Left lung (tissue), 4 donors: ENCODE measurements at regions not wholly inside any gene's neighbourhood (a gene's known extent, or its start where the extent isn't known, plus 50 kb on each side); places are given as distances from the start of the nearest gene placed in this dataset.

ENCODE experiments used
- ATAC-seq: fragments of 200-7000 bp; cut with Tn5 transposase; one replicate; pipeline ENCODE4 v1.9.1; 2020; ENCODE audit warnings: moderate library complexity
- DNase-seq, 4 donors: peaks; one replicate each; pipeline ENCODE4 v3.0.0-alpha.2; 2013 to 2020
- H3K27ac ChIP-seq, 2 donors: fragments of 200-600 bp; sonication (generic) in 1 of 2; one replicate each; pipeline versions ENCODE4 v1.5.0 to v1.8.0; 2020 to 2021
- H3K27me3 ChIP-seq, 2 donors: fragments of 200-600 bp; sonication (generic) in 1 of 2; one replicate each; pipeline versions ENCODE4 v1.5.0 to v1.8.0; 2020 to 2021
- H3K36me3 ChIP-seq, 2 donors: fragments of 200-600 bp; sonication (generic) in 1 of 2; one replicate each; pipeline versions ENCODE4 v1.5.0 to v1.8.0; 2020 to 2021
- H3K4me1 ChIP-seq, 2 donors: fragments of 200-600 bp; one replicate each; pipeline ENCODE4 v1.8.0; 2021
- H3K4me3 ChIP-seq, 2 donors: fragments of 200-600 bp; sonication (generic) in 1 of 2; one replicate each; pipeline versions ENCODE4 v1.5.0 to v1.8.0; 2020 to 2021; ENCODE audit warnings: mild to moderate bottlenecking in 1 of 2
- H3K9me3 ChIP-seq, 2 donors: fragments of 200-600 bp; sonication (generic) in 1 of 2; one replicate each; pipeline versions ENCODE4 v1.5.0 to v1.8.0; 2020 to 2021
- CTCF ChIP-seq, 2 donors: fragments of 200-600 bp; sonication (generic) in 1 of 2; IDR thresholded peaks; one replicate each; pipeline versions ENCODE4 v1.5.0 to v1.8.0; 2021; ENCODE audit warnings: antibody characterized with exemption in 2 of 2
- intact Hi-C, 2 donors: fragments of 100-400 bp; cut with DNase I; formaldehyde crosslinking; loops; one replicate each; pipeline versions ENCODE4 v1.11.2 to v1.14.2; 2022
- donor health status: DM: no; HTN: yes; CAD: no.
- donor health status: DM: no; HTN: no; CAD: no.

GRCh38 chr2:171228826-171229225 is 68.1 kb upstream of the TLK1 start:
- H3K36me3 ChIP-seq: no peaks in the 10 kb centered on the region
- no peaks in the 10 kb centered on the region for H3K27me3 ChIP-seq
- intact Hi-C loops: no loop called here
- TF ChIP-seq CTCF (IDR thresholded peaks at IDR 0.05): no peak
- no peaks in the 10 kb centered on the region for H3K4me1 ChIP-seq
- DNase-seq: no peak
- H3K27ac ChIP-seq: no peak overlapping the region
- H3K4me3 ChIP-seq: no peak overlapping the region
- H3K9me3 ChIP-seq: no peaks in the 10 kb centered on the region
- no peak for ATAC-seq

- H3K4me1 ChIP-seq: no peaks in the 10 kb centered on the region
- intact Hi-C loops: no loop called here
- ATAC-seq: no peak
Measured at GRCh38 chr2:171227066-171227782, 66.5 kb upstream of the TLK1 start.

GRCh38 chr2:171226461-171226860 is 65.8 kb upstream of the TLK1 start:
- no peaks in the 10 kb centered on the region for H3K9me3 ChIP-seq
- intact Hi-C loops: no loop called here
- ATAC-seq (no peak), DNase-seq (no peak)
- H3K27ac ChIP-seq: no peak overlapping the region
- H3K36me3 ChIP-seq: no peaks in the 10 kb centered on the region
- TF ChIP-seq CTCF (IDR thresholded peaks at IDR 0.05): no peak
- H3K4me1 ChIP-seq: no peaks in the 10 kb centered on the region
- H3K27me3 ChIP-seq: no peaks in the 10 kb centered on the region
- H3K4me3 ChIP-seq: no peak overlapping the region

More at GRCh38 chr2:171227066-171227782, 66.5 kb upstream of the TLK1 start:
- H3K9me3 ChIP-seq: no peaks in the 10 kb centered on the region
- TF ChIP-seq CTCF (IDR thresholded peaks at IDR 0.05): no peak
- H3K27ac ChIP-seq: no peak overlapping the region
- H3K36me3 ChIP-seq: no peaks in the 10 kb centered on the region
- no peaks in the 10 kb centered on the region for H3K27me3 ChIP-seq
- H3K4me3 ChIP-seq: no peak overlapping the region
- DNase-seq: no peak

GRCh38 chr2:171225989-171226388 is 65.3 kb upstream of the TLK1 start:
- H3K4me1 ChIP-seq: no peaks in the 10 kb centered on the region
- no peaks in the 10 kb centered on the region for H3K27me3 ChIP-seq
- no peak overlapping the region for H3K27ac ChIP-seq
- no peaks in the 10 kb centered on the region for H3K9me3 ChIP-seq
- no peak overlapping the region for H3K4me3 ChIP-seq
- H3K36me3 ChIP-seq: no peaks in the 10 kb centered on the region
- no peak for DNase-seq
- intact Hi-C loops: no loop called here
- TF ChIP-seq CTCF (IDR thresholded peaks at IDR 0.05): no peak
- ATAC-seq: no peak

- ATAC-seq (peak; percentile 27), DNase-seq (no peak)
- Histone ChIP-seq H3K4me1 (no peaks in the 10 kb centered on the region), H3K36me3 (no peaks in the 10 kb centered on the region), H3K27ac (no peak overlapping the region), H3K9me3 (no peaks in the 10 kb centered on the region), H3K27me3 (no peaks in the 10 kb centered on the region), H3K4me3 (no peak overlapping the region)
- no peak for TF ChIP-seq CTCF (IDR thresholded peaks at IDR 0.05)
- intact Hi-C loops: no loop called here
Measured at GRCh38 chr2:171225302-171225980, 64.7 kb upstream of the TLK1 start.
